ENCODE measurements at regions not wholly inside any gene's neighbourhood (a gene's known extent, or its start where the extent isn't known, plus 50 kb on each side); places are given as distances from the start of the nearest gene placed in this dataset.

GRCh38 chr4:176571206-176571605 is 221.5 kb downstream of the VEGFC start:
- DNase-seq (no peak), ATAC-seq (no peak)
- no peaks in the 10 kb centered on the region for H3K9me3 ChIP-seq
- no peaks in the 10 kb centered on the region for H3K36me3 ChIP-seq
- intact Hi-C loops (cut with DNase I): no loop called here
- no peaks in the 10 kb centered on the region for H3K27me3 ChIP-seq
- TF ChIP-seq CTCF (IDR thresholded peaks at IDR 0.05): no peak
- WGBS, 2 donors: 79 to 87% methylated on average over 6 of the region's 6 CpGs
- peaks cover 0 to 11% (median 0%) of the 10 kb centered on the region in 9 donors for H3K4me1 ChIP-seq
- H3K4me3 ChIP-seq: no peak overlapping the region
- H3K27ac ChIP-seq: no peak overlapping the region

- intact Hi-C loops (cut with DNase I): no loop called here
- WGBS, 2 donors: 53 to 57% methylated on average over 2 of the region's 2 CpGs
- no peak overlapping the region for H3K27ac ChIP-seq
- H3K4me3 ChIP-seq: no peak overlapping the region
- ATAC-seq (no peak), DNase-seq (no peak)
- H3K36me3 ChIP-seq: no peaks in the 10 kb centered on the region
- no peak for TF ChIP-seq CTCF (IDR thresholded peaks at IDR 0.05)
- H3K4me1 ChIP-seq: peaks cover 0 to 7% (median 0%) of the 10 kb centered on the region in 9 donors
- H3K9me3 ChIP-seq: no peaks in the 10 kb centered on the region
- no peaks in the 10 kb centered on the region for H3K27me3 ChIP-seq
Observed at GRCh38 chr4:176575141-176575730, 217.5 kb downstream of the VEGFC start.

DNA sequence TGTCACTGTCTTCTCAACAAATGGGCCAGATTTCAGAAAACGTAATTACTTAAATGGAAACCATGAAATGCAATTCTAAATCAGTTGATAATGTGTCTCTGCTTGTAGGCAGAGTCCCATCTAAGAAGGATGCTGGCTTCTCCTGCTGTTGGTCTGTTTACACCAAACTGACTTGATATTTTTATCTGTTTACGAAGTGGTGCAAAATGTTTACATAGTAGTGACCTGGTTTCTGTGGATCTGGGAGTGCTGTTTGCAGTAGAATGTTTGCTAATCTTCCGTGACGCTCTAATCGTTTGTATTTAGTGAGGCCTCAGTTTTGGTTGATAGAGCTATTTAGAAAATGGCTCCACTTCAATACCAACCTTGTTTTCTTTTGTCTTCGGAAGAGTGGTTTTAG is 213.5 kb downstream of the VEGFC start:
- DNase-seq (no peak), ATAC-seq (no peak)
- Histone ChIP-seq H3K27me3 (no peaks in the 10 kb centered on the region), H3K4me3 (no peak overlapping the region), H3K9me3 (no peaks in the 10 kb centered on the region), H3K27ac (no peak overlapping the region), H3K4me1 (no peaks in the 10 kb centered on the region), H3K36me3 (no peaks in the 10 kb centered on the region)
- 61 to 73% methylated on average over 6 of the region's 6 CpGs for WGBS, 2 donors
- intact Hi-C loops (cut with DNase I): no loop called here
- TF ChIP-seq CTCF (IDR thresholded peaks at IDR 0.05): no peak

DNA sequence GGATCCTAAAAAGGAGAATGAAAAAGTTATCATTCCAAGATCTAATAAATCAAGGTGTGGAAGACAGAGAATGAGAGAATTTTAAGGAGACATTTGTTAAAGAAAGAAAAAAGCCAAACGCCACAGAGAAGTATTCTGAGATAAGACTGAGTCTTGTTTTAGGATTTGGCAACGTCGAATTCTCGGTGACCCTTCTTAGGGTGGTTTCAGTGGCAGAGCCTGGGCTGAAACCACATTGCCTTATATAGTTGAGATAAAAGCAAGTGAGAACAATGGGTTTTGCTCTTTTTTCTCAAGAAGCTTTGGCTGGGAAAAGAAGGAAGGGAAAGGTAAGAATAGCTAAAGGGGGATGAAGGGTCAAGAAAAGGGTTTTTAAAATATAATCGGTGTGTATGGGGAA is 209.4 kb downstream of the VEGFC start:
- Histone ChIP-seq H3K36me3 (no peaks in the 10 kb centered on the region), H3K4me1 (no peaks in the 10 kb centered on the region), H3K27me3 (no peaks in the 10 kb centered on the region), H3K4me3 (no peak overlapping the region), H3K9me3 (no peaks in the 10 kb centered on the region), H3K27ac (no peak overlapping the region)
- no peak for DNase-seq
- intact Hi-C loops (cut with DNase I): no loop called here
- no peak for ATAC-seq
- WGBS, 2 donors: 93 to 98% methylated on average over 5 of the region's 5 CpGs
- TF ChIP-seq CTCF (IDR thresholded peaks at IDR 0.05): no peak
